Esophagus muscularis mucosa (tissue), 4 donors: ENCODE measurements at regions not wholly inside any gene's neighbourhood (a gene's known extent, or its start where the extent isn't known, plus 50 kb on each side); places are given as distances from the start of the nearest gene placed in this dataset.

Experiments
- CTCF ChIP-seq, 3 experiments: fragments of 200-600 bp in 2 of 3; fragments of 450-650 bp in 1 of 3; sonication (generic) in 2 of 3; IDR thresholded peaks; one replicate each; pipeline ENCODE4 v1.5.1; 2017 to 2019; ENCODE audit warnings: antibody characterized with exemption in 3 of 3, mild to moderate bottlenecking in 2 of 3, moderate library complexity in 1 of 3
- EP300 ChIP-seq: sonication (generic); formaldehyde crosslinking; IDR thresholded peaks from one replicate; pipeline ENCODE4 v1.6.1; 2017; ENCODE audit warnings: antibody characterized with exemption
- POLR2A ChIP-seq: fragments of 450-650 bp; IDR thresholded peaks from one replicate; pipeline ENCODE4 v1.6.1; 2017; ENCODE audit warnings: antibody characterized with exemption, moderate library complexity, mild to moderate bottlenecking, low read depth
- POLR2AphosphoS5 ChIP-seq, 2 donors: sonication (generic); formaldehyde crosslinking; IDR thresholded peaks; one replicate each; pipeline ENCODE4 v1.6.1; 2017; ENCODE audit warnings: antibody characterized with exemption in 2 of 2

GRCh38 chr1:88451856-88452255 is 232.2 kb upstream of the PKN2 start:
- TF ChIP-seq POLR2AphosphoS5 (IDR thresholded peaks at IDR 0.05): no peak
- no peak for TF ChIP-seq CTCF (IDR thresholded peaks at IDR 0.05)
- no peak for TF ChIP-seq EP300
- TF ChIP-seq POLR2A: no peak
